IMR-90 (cell line): ENCODE measurements at regions not wholly inside any gene's neighbourhood (a gene's known extent, or its start where the extent isn't known, plus 50 kb on each side); places are given as distances from the start of the nearest gene placed in this dataset.

Experiments
- ATAC-seq: fragments of 200-7000 bp; cut with Tn5 transposase; 2 replicates; pipeline ENCODE4 v1.9.1; 2020; ENCODE audit warnings: low read depth, mild to moderate bottlenecking, moderate library complexity
- BruUV-seq: library from RNA; stranded (reverse); fragments of 400-500 nt; replicated peaks from 2 replicates; lab custom pipeline; 2021; lab: Mats Ljungman, UMichigan
- CTCF ChIA-PET: fragments of 300-600 bp; formaldehyde crosslinking; extraction: SDS; loops from one replicate; lab custom pipeline; 2021; ENCODE audit warnings: antibody characterized with exemption; lab: Yijun Ruan, JAX
- POLR2A ChIA-PET: fragments of 300-600 bp; sonication (Branson Sonifier 250); formaldehyde crosslinking; loops from one replicate; lab custom pipeline; 2022; ENCODE audit warnings: antibody characterized with exemption; ENCODE audit not compliant: unreplicated experiment; lab: Charles Lee
- DNase-seq: peaks from one replicate; pipeline ENCODE4 v3.0.0; 2013
- H2AFZ ChIP-seq: replicated peaks from 2 replicates; pipeline ENCODE3; 2013; ENCODE audit warnings: low read length, mild to moderate bottlenecking; ENCODE audit not compliant: poor library complexity
- H2AK5ac ChIP-seq: 2 replicates; pipeline ENCODE4 v1.6.1; 2013; ENCODE audit warnings: low read depth, low read length, inconsistent platforms
- H2AK9ac ChIP-seq: replicated peaks from 2 replicates; pipeline ENCODE3; 2013; ENCODE audit warnings: mild to moderate bottlenecking, low read depth, low read length, moderate library complexity; ENCODE audit not compliant: poor library complexity
- H2BK120ac ChIP-seq: 2 replicates; pipeline ENCODE4 v1.6.1; 2013; ENCODE audit warnings: low read depth, low read length, inconsistent platforms
- H2BK15ac ChIP-seq: 3 replicates; pipeline ENCODE4 v1.6.1; 2013; ENCODE audit warnings: low read depth, low read length, inconsistent platforms
- H2BK20ac ChIP-seq: 2 replicates; pipeline ENCODE4 v1.6.1; 2013; ENCODE audit warnings: low read depth, mild to moderate bottlenecking, inconsistent platforms, low read length, moderate library complexity
- H2BK5ac ChIP-seq: 2 replicates; pipeline ENCODE4 v1.6.1; 2013; ENCODE audit warnings: mild to moderate bottlenecking, low read depth, low read length, inconsistent platforms; ENCODE audit not compliant: poor library complexity, severe bottlenecking
- H3K14ac ChIP-seq: replicated peaks from 2 replicates; pipeline ENCODE4 v1.6.1; 2013; ENCODE audit warnings: low read depth, low read length, inconsistent platforms
- H3K18ac ChIP-seq: 2 replicates; pipeline ENCODE4 v1.6.1; 2013; ENCODE audit warnings: low read depth, low read length, control low read depth
- H3K23ac ChIP-seq: 2 replicates; pipeline ENCODE4 v1.6.1; 2013; ENCODE audit warnings: low read depth, low read length, inconsistent platforms
- H3K27ac ChIP-seq: 2 replicates; pipeline ENCODE4 v1.5.1; 2013; ENCODE audit warnings: mild to moderate bottlenecking, control low read depth, low read length; ENCODE audit not compliant: insufficient read depth
- H3K27me3 ChIP-seq: 2 replicates; pipeline ENCODE4 v1.6.1; 2013; ENCODE audit warnings: low read length; ENCODE audit not compliant: control insufficient read depth, insufficient read depth
- H3K36me3 ChIP-seq: 2 replicates; pipeline ENCODE4 v1.6.1; 2013; ENCODE audit warnings: low read length, mixed read lengths; ENCODE audit not compliant: control insufficient read depth, insufficient read depth
- H3K4ac ChIP-seq: 2 replicates; pipeline ENCODE4 v1.6.1; 2013; ENCODE audit warnings: low read depth, low read length, inconsistent platforms
- H3K4me1 ChIP-seq: 2 replicates; pipeline ENCODE4 v1.6.1; 2013; ENCODE audit warnings: low read length, mixed read lengths; ENCODE audit not compliant: control insufficient read depth, insufficient read depth
- H3K4me2 ChIP-seq: 2 replicates; pipeline ENCODE4 v1.6.1; 2013; ENCODE audit warnings: low read depth, mild to moderate bottlenecking, control low read depth, low read length, moderate library complexity
- H3K4me3 ChIP-seq: 2 replicates; pipeline ENCODE4 v1.5.1; 2013; ENCODE audit warnings: low read depth, mild to moderate bottlenecking, control low read depth, low read length, moderate library complexity; ENCODE audit not compliant: insufficient read depth
- H3K56ac ChIP-seq: 2 replicates; pipeline ENCODE4 v1.6.1; 2013; ENCODE audit warnings: low read length, inconsistent platforms; ENCODE audit not compliant: insufficient read depth; ENCODE audit errors: extremely low read depth
- H3K79me1 ChIP-seq, 2 experiments: 2 replicates each; pipeline ENCODE4 v1.6.1; 2013; ENCODE audit warnings: low read length in 2 of 2, inconsistent platforms in 1 of 2, low read depth in 1 of 2
- H3K9ac ChIP-seq: 2 replicates; pipeline ENCODE4 v1.6.1; 2013; ENCODE audit warnings: low read depth, low read length, control low read depth
- H3K9me1 ChIP-seq: 2 replicates; pipeline ENCODE4 v1.6.1; 2013; ENCODE audit warnings: low read length, inconsistent platforms; ENCODE audit not compliant: insufficient read depth
- H3K9me3 ChIP-seq: 2 replicates; pipeline ENCODE4 v1.6.1; 2013; ENCODE audit warnings: low read length; ENCODE audit not compliant: control insufficient read depth, insufficient read depth
- H4K20me1 ChIP-seq: 2 replicates; pipeline ENCODE4 v1.6.1; 2013; ENCODE audit warnings: low read length, inconsistent platforms; ENCODE audit not compliant: insufficient read depth
- H4K5ac ChIP-seq: 2 replicates; pipeline ENCODE4 v1.6.1; 2013; ENCODE audit warnings: mild to moderate bottlenecking, low read depth, low read length, control low read depth
- H4K8ac ChIP-seq, 2 experiments: 2 replicates each; pipeline ENCODE4 v1.6.1; 2013; ENCODE audit warnings: low read depth in 2 of 2, low read length in 2 of 2, control low read depth in 1 of 2, inconsistent platforms in 1 of 2
- H4K91ac ChIP-seq: 2 replicates; pipeline ENCODE4 v1.6.1; 2013; ENCODE audit warnings: low read depth, low read length, inconsistent platforms; ENCODE audit not compliant: insufficient read depth
- CTCF ChIP-seq: conservative IDR thresholded peaks from 2 replicates; pipeline ENCODE4 v1.5.1; 2012; ENCODE audit warnings: mild to moderate bottlenecking, low read depth, low read length, improper control_type of control experiment
- WGBS, 2 experiments: methylation state at CpG; one replicate each; pipeline versions ENCODE4 v1.1.5 to v1.1.7; 2013; ENCODE audit warnings: missing lambda C conversion rate in 2 of 2; ENCODE audit not compliant: insufficient read length in 1 of 2; ENCODE audit errors: extremely low coverage in 2 of 2; 5-methylcytosine and 5-hydroxymethylcytosine counted together
- dilution Hi-C: fragments of 300-500 bp; cut with HindIII; formaldehyde crosslinking; loops from one replicate; pipeline ENCODE4 v1.14.3; 2018; ENCODE audit warnings: low sequenced_read_pairs; ENCODE audit not compliant: unreplicated experiment
- in situ Hi-C: fragments of 300-500 bp; cut with MboI; formaldehyde crosslinking; loops from 3 replicates; pipeline ENCODE4 v1.14.3; 2019; ENCODE audit warnings: low sequenced_read_pairs, inconsistent platforms, mixed read lengths
- intact Hi-C: fragments of 100-400 bp; cut with micrococcal nuclease; formaldehyde crosslinking; loops from 2 replicates; pipeline ENCODE4 v1.10.0; 2022

- Histone ChIP-seq H3K23ac (no peak overlapping the region), H2BK120ac (no peak overlapping the region), H3K9me1 (no peaks in the 10 kb centered on the region), H3K27ac (no peak overlapping the region), H3K27me3 (no peaks in the 10 kb centered on the region), H4K8ac (no peak overlapping the region), H3K4me1 (no peaks in the 10 kb centered on the region), H2BK15ac (no peak overlapping the region), H3K79me1 (no peaks in the 10 kb centered on the region), H3K4me3 (no peak overlapping the region), H3K4me2 (no peak overlapping the region), H3K18ac (no peak overlapping the region), H2AFZ (no peak overlapping the region), H4K91ac (no peak overlapping the region), H2BK20ac (no peak overlapping the region), H2BK5ac (no peak overlapping the region), H3K56ac (no peak overlapping the region), H4K5ac (no peak overlapping the region), H3K9me3 (peaks cover 4% of the 10 kb centered on the region), H3K9ac (no peak overlapping the region), H3K4ac (no peak overlapping the region), H3K14ac (no peak overlapping the region), H3K36me3 (no peaks in the 10 kb centered on the region), H2AK5ac (no peak overlapping the region), H4K20me1 (no peaks in the 10 kb centered on the region), H2AK9ac (no peak overlapping the region)
- no CpG with 5 or more reads among the region's 2 CpGs for WGBS, 2 experiments
- CTCF ChIA-PET = no interaction called here
- DNase-seq (no peak), ATAC-seq (no peak)
- POLR2A ChIA-PET = no interaction called here
- in situ Hi-C loops = no loop called here
- dilution Hi-C loops = no loop called here
- no peak for TF ChIP-seq CTCF
- no TSS peak for BruUV-seq
- intact Hi-C loops = no loop called here
Observed at GRCh38 chr2:104163611-104164130, 690.2 kb upstream of the POU3F3 start.
